Suppressor macrophage treated with lipopolysaccharide for 4 hours (primary cell): ENCODE measurements at regions not wholly inside any gene's neighbourhood (a gene's known extent, or its start where the extent isn't known, plus 50 kb on each side); places are given as distances from the start of the nearest gene placed in this dataset.

Experiments
- DNase-seq: peaks from one replicate; pipeline ENCODE4 v3.0.0-alpha.2; 2020

- no peak for DNase-seq
These were observed 432.7 kb downstream of the IRS1 start for GRCh38 chr2:226366920-226367319.

- DNase-seq, result no peak
These were observed 435.4 kb downstream of the IRS1 start for GRCh38 chr2:226364217-226364616.

- DNase-seq, result no peak
These were observed 436.6 kb downstream of the IRS1 start for GRCh38 chr2:226362980-226363379.

GRCh38 chr2:226360658-226361057, 439.0 kb downstream of the IRS1 start:
- no peak for DNase-seq

GRCh38 chr2:226358688-226359087, 440.9 kb downstream of the IRS1 start:
- DNase-seq, result no peak

- no peak for DNase-seq
These were observed 441.8 kb downstream of the IRS1 start for GRCh38 chr2:226357816-226358215.

GRCh38 chr2:226355600-226355999, 444.0 kb downstream of the IRS1 start:
- no peak for DNase-seq

- no peak for DNase-seq
These were observed 445.2 kb downstream of the IRS1 start for GRCh38 chr2:226354434-226354833.

GRCh38 chr2:226352941-226353560, 446.6 kb downstream of the IRS1 start:
- DNase-seq, result no peak

GRCh38 chr2:226351711-226352110, 447.9 kb downstream of the IRS1 start:
- DNase-seq, result no peak

GRCh38 chr2:226339616-226340015, 460.0 kb downstream of the IRS1 start:
- no peak for DNase-seq

GRCh38 chr2:226338825-226339224, 460.8 kb downstream of the IRS1 start:
- DNase-seq, result no peak

- no peak for DNase-seq
These were observed 461.5 kb downstream of the IRS1 start for GRCh38 chr2:226337941-226338600.

GRCh38 chr2:226336283-226336682, 463.3 kb downstream of the IRS1 start:
- no peak for DNase-seq

GRCh38 chr2:226334981-226335720, 464.5 kb downstream of the IRS1 start:
- no peak for DNase-seq

GRCh38 chr2:226333388-226333787, 466.2 kb downstream of the IRS1 start:
- peak; percentile 59 for DNase-seq

GRCh38 chr2:226330206-226330605, 469.4 kb downstream of the IRS1 start:
- no peak for DNase-seq

GRCh38 chr2:226329180-226329579, 470.4 kb downstream of the IRS1 start:
- DNase-seq, result no peak

GRCh38 chr2:226327830-226328229, 471.8 kb downstream of the IRS1 start:
- DNase-seq, result no peak

GRCh38 chr2:226325526-226325925, 474.1 kb downstream of the IRS1 start:
- peak; percentile 49 for DNase-seq

- no peak for DNase-seq
These were observed 479.3 kb downstream of the IRS1 start for GRCh38 chr2:226320076-226320948.

GRCh38 chr2:226317970-226318369, 481.6 kb downstream of the IRS1 start:
- DNase-seq, result no peak

GRCh38 chr2:226313060-226313459, 486.6 kb downstream of the IRS1 start:
- no peak for DNase-seq
